GM19455 (cell line): ENCODE measurements at regions not wholly inside any gene's neighbourhood (a gene's known extent, or its start where the extent isn't known, plus 50 kb on each side); places are given as distances from the start of the nearest gene placed in this dataset.

Experiments
- ATAC-seq: cut with Tn5 transposase; IDR thresholded peaks from one replicate; pipeline ENCODE4 v1.9.1; 2021; ENCODE audit not compliant: unreplicated experiment

DNA sequence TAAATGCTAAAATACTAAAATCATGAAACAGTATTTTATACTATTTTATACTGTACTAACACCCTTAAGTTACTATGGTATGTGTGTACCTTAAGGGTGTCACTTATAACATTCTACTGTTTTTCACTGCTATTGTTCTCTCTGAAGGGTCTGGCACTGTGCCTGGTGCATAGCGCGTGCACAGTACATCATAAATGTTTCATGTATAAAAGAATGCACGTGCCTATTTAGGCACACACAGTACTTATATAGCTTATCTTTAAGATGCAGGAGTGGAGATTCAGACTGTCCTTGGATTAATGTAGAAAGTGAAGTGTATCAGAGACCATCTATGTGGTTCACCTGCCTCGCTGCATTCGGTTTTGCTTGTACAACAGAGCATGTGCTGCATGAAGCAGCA, 64.0 kb upstream of the SGK1 start:
- ATAC-seq: no peak

DNA sequence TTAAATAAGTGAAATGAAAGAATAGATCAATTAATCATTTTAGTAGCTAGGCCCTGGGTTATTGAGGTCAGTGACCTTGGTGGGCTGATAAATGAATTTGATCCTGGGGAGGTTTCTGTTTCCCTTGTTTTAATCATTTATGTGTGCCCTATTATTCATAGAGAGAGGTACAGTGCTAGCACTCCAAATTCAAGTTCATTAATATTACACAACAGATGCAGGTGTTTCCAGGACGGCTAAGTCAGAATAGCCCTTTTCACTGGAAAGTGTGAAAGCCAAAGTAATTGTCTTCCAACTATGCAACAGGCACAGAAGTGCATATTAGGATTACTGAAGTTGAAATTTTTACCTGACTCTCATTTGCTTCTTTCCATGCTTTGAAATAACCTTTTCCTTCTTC, 61.7 kb upstream of the SGK1 start:
- no peak for ATAC-seq

GRCh38 chr6:134379076-134379475, 61.2 kb upstream of the SGK1 start:
- peak; percentile 83 for ATAC-seq

DNA sequence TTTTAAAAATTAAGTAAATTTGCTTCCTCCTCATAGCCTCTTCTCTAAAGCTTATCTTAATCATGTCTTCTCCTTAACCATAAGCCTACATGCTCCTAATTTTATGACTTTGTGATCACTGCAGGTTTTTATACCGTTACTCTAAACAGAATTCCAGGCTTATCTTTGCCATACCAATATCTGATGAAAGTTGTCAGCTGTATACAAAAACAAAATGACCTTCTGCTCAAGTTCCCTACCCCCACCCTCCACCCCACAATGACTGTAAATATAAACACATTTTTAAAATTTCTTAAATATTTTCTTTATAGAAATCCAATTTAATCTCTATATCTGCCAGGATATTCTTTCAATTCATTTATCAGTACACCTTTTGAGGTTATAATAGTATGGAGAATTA, 60.5 kb upstream of the SGK1 start:
- no peak for ATAC-seq

- no peak for ATAC-seq
Observed at GRCh38 chr6:134376785-134377184, 58.9 kb upstream of the SGK1 start.

GRCh38 chr6:134375220-134375580, 57.3 kb upstream of the SGK1 start:
- no peak for ATAC-seq

DNA sequence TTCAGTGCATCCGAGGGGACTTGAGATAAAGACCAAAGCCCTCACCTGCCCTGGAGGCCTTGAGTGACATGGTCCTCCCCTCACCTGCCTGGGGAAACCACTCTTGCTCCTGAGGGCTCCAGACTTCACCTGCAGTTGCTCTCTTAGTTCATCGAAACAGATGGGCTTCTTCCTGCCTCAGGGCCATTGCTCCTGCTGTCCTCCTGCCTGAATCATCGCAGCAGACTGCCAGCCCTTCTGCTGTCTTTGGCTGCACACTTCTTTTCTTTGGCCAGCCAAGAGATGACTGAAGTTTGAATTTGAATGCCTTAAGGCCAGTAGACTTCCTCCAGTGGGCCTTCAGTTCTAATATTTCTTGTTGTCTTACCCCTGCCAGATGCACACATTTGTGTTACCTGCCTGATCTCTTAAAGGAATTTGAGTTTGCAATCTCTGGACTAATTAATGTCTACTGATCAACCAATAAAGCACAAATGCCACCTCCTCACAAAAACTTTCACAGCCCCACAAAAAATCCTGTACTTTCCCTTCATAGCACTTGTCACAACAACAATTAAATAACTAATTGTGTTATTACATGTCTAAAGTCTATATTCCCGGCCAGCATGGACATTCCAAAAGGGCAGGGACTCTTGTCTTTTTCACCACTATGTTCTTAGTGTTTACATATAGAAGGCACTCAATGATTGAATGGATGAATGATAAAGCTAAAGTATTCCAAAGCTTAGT, 56.7 kb upstream of the SGK1 start:
- ATAC-seq: no peak

DNA sequence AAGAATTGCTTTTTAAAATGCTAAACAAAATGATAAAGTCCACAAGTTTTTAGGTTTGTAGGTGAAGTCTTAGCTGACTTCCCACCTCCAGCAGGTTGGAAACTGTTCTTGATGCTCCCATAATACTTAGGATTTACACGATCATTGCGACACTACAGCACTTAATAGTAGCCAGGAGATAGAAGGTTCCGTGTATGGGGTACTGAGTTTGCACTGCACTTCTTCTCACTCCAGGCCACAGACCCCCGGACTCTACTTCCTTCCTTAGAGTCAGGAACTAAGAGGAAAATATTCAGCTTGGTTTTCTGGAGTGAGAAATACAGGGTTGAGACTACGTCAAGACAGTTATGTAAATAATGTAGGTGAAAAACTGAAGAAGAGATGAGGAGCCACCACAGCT, 56.1 kb upstream of the SGK1 start:
- ATAC-seq: no peak

GRCh38 chr6:134373282-134373922, 55.5 kb upstream of the SGK1 start:
- ATAC-seq: peak; percentile 80

DNA sequence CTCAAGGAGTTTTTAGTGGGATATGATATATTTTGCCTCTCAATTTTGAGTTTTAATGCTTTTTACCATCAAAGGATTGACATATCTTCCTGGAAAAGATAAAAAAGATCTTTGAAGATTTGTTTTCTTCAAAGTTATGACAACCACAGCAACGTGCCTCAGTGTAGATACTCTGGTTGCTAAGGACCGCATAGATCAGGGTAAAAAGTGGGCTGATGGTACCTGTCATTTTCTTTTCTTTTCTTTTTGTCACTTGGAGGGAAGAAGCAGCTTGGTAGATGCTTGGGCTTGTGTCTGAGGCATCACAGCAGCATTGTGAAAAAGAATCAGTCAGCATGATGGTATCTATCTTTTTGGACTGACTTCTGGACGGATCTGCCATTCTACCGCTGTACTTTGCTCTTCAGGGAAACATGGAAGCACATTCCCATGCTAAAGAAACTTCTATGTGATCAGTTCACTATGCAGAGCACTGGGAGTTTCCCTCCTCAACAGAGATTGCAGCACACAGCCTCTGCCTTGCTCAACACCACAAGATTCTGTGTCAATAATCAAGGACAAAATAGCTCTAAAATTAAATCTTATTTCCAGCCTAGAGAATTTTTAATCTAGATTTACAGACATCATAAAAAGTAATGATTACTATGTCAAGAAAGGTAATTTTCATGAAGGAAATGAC, 54.8 kb upstream of the SGK1 start:
- no peak for ATAC-seq

- ATAC-seq: no peak
Observed at GRCh38 chr6:134368670-134369069, 50.8 kb upstream of the SGK1 start.
